SH-SY5Y (cell line): ENCODE measurements at regions not wholly inside any gene's neighbourhood (a gene's known extent, or its start where the extent isn't known, plus 50 kb on each side); places are given as distances from the start of the nearest gene placed in this dataset.

Experiments used
- GATA2 ChIP-seq: IDR thresholded peaks from 2 replicates; pipeline ENCODE4 v1.6.1; 2011; ENCODE audit warnings: mild to moderate bottlenecking, low read depth, low read length
- GATA3 ChIP-seq: IDR thresholded peaks from 2 replicates; pipeline ENCODE4 v1.6.1; 2011; ENCODE audit warnings: low read depth, mild to moderate bottlenecking, low read length, moderate library complexity

GRCh38 chr7:153354071-153354470, 594.5 kb downstream of the ACTR3B start:
- no peak for TF ChIP-seq GATA2
- no peak for TF ChIP-seq GATA3
